H54 (cell line): ENCODE measurements at regions not wholly inside any gene's neighbourhood (a gene's known extent, or its start where the extent isn't known, plus 50 kb on each side); places are given as distances from the start of the nearest gene placed in this dataset.
"Not testable (repeated sequence)": the region's sequence is repeated elsewhere in the genome, so short reads cannot be mapped to it uniquely, and the experiment has no call there.

Experiments
- DNase-seq: peaks from one replicate; pipeline ENCODE4 v3.0.0; 2011; ENCODE audit warnings: low spot score, mixed read lengths; ENCODE audit not compliant: insufficient read length
- FAIRE-seq: peaks from 3 replicates; lab custom pipeline; 2011; peaks lifted over from hg19 to GRCh38; lab: Jason Lieb, UNC
- POLR2A ChIP-seq: IDR thresholded peaks from 2 replicates; pipeline ENCODE4 v1.6.1; 2011; ENCODE audit warnings: low read depth, mild to moderate bottlenecking, low read length

- no peak for FAIRE-seq
- TF ChIP-seq POLR2A, result no peak
Observed at GRCh38 chr3:8154617-8155016, 347.0 kb upstream of the LMCD1 start.

DNA sequence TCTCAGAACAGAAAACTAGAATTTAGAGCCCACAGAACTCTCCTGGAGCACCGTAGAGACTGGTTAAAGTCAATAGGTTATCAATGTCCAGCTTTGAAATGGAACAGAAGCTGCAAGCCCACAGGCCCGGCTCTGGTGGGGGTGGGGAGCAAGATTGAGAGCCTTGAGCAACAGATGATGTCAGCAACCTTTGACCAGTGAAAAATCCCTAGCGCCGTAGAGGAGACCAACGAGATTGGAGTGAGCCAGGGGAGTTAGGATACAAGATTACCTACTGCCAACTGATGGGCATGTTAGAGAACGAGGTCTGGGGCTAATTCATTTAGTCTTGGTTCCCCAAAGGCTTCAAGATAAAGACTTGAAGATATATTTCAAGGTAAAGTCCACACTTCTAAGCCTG, 345.5 kb upstream of the LMCD1 start:
- no peak for TF ChIP-seq POLR2A
- DNase-seq (no peak), FAIRE-seq (no peak)

More at GRCh38 chr3:8154617-8155016, 347.0 kb upstream of the LMCD1 start:
- no peak for DNase-seq

- FAIRE-seq (no peak), DNase-seq (no peak)
- no peak for TF ChIP-seq POLR2A
Observed at GRCh38 chr3:8156831-8157230, 344.8 kb upstream of the LMCD1 start.

DNA sequence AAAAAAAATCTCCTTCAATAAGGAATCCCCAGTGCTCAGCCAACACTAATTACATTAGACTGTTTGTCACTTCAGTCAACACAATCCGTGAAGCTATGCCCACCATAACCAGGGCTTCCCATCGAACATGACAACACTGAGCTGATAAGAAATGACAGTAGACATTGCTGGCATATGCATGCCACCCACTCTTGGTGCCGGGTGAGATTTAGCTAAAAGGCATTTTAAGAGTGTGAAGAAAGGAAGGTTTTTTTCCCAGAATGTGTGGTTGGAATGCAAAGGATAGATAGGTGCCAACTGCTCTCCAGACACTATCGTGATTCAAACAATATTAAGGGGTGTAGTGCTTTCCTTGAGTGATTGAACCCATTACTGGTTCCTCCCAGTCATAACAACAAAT, 344.0 kb upstream of the LMCD1 start:
- no peak for DNase-seq
- FAIRE-seq, result no peak
- TF ChIP-seq POLR2A, result no peak

DNA sequence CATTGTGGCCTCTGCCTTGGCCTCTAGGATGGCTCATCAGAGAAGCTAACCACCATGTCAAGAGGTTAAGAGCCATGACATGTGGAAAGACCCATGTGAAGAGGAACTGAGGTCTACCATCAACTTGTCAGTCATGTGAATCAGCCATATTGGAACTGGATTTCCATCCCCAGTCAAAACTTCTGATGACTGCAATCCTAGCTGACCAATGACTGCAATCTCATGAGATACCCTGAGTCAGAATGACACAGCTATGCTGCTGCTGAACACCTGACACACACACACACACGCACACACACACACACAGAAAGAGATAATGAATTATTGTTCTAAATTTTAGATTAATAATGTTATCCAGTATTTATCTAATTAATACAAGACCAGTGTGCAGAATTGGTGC, 337.5 kb upstream of the LMCD1 start:
- FAIRE-seq, result no peak
- no peak for TF ChIP-seq POLR2A
- DNase-seq, result no peak

DNA sequence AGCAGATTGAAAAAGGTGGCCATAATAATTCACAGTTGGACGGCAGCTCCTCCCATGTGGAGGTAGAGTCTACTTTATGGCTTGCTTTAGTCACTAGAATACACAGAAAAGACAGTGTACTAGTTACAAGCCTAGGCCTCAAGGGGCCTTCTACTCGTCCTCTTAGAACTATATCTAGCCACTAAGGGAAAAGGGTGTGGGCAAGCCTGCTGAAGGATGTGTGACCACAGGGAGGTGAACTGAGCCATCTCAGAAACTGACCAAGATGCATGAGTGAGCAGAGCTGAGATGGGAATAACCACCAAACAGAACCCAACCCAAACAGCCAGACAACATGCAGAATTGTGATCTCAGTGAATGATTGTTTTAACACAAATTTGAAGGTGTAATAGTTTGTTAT, 335.6 kb upstream of the LMCD1 start:
- DNase-seq (no peak), FAIRE-seq (no peak)
- no peak for TF ChIP-seq POLR2A

DNA sequence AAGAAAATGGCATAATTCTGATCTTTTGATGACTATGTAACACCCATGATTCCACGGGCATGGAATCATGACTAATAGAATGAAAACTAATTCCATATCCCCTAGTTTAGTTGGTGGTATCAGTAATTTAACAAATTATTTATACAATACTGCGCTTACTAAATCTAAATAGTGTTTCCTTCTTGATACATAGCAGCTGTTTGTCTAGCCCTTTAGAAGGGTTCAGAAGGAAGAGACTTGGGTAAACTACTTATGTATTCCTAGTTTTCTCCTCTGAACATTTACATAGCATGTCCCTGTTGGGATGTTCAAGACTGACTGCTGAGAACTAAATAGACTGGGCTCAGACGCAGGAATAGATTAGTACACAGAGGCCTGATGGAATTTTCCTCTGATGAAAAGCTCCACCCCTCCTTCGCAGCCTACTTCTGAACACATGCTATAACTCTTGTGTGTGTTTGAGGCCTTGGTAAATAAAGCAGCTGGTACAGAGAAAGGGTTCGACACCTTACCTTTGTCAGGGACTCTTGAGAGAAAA, 330.6 kb upstream of the LMCD1 start:
- no peak for TF ChIP-seq POLR2A
- FAIRE-seq, result no peak
- DNase-seq, result no peak

DNA sequence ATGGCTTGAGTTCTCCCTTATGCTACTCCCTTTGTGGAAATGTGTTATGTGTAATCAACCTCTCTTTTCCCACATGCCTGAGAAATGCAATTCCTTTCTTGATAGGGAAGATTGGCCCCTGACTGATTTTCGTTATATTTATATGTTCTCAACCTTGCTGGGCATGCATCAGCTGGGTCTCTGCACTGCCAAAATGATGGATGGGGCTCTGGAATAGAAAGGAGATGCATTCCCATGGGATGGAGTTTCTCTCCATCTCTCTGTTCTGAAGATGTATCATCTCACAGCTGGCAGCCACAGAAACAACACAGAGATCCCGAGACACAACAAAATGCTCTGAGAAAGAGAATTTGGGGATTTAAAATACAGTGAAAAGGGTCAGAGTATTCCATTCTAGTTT, 327.7 kb upstream of the LMCD1 start:
- no peak for TF ChIP-seq POLR2A
- FAIRE-seq (no peak), DNase-seq (no peak)

- not testable (repeated sequence) for FAIRE-seq
Observed at GRCh38 chr3:8176759-8177483, 324.7 kb upstream of the LMCD1 start.

DNA sequence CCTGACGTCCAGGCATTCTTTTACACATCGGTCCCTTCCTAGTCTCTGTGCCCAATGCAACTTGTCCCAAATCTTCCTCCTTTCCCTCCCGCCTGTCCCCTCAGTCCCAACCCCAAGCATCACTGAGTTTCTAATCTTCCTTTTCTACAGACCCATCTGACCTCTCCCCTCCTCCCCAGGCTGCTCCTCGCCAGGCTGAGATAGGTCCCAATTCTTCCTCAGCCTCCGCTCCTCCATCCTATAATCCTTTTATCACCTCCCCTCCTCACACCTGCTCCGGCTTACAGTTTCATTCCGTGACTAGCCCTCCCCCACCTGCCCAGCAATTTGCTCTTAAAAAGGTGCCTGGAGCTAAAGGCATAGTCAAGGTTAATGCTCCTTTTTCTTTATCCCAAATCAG, 323.1 kb upstream of the LMCD1 start:
- not testable (repeated sequence) for DNase-seq, FAIRE-seq

More at GRCh38 chr3:8176759-8177483, 324.7 kb upstream of the LMCD1 start:
- not testable (repeated sequence) for DNase-seq

- no peak for TF ChIP-seq POLR2A
- DNase-seq (no peak), FAIRE-seq (no peak)
Observed at GRCh38 chr3:8182904-8183303, 318.7 kb upstream of the LMCD1 start.

GRCh38 chr3:8183627-8184026, 318.0 kb upstream of the LMCD1 start:
- DNase-seq (no peak), FAIRE-seq (no peak)
- TF ChIP-seq POLR2A, result no peak

DNA sequence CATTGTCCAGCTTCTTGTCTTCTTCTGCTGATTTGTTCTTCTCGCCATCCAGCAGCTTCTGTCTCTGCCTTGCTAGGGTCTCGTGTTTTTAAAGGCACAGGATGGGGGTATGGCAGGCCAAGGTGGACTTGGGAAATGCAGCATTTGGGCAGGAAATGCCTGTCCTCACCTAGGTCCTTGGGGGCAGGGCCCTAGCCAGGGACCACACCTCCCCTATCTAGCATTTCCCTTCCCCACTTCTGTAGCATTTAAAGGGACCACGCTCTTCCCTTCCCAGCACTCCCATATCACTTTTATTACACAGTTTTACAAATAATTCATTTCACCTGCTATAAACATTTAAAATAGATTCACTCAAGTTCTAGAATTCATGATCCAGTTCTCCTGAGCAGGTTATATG, 315.4 kb upstream of the LMCD1 start:
- no peak for TF ChIP-seq POLR2A
- FAIRE-seq (no peak), DNase-seq (no peak)

DNA sequence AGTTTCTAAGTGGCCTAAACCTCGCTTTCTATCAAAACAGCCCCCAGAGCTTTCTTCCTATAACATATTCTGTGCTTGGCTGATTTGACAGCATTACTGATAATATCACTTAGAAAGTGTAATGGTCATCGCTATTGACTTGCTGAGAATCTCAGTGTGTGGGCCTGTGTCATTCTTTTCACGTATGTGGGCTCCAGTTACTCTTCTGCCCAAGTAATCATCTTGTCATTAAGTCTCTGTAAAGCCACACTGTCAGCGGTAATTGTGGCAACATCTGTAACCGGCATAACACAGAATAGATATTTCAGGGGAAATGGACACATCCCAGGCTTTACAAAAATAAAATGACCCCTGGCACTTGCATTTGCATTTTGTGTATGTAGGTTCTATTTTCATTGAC, 313.6 kb upstream of the LMCD1 start:
- no peak for TF ChIP-seq POLR2A
- no peak for DNase-seq
- FAIRE-seq, result no peak

DNA sequence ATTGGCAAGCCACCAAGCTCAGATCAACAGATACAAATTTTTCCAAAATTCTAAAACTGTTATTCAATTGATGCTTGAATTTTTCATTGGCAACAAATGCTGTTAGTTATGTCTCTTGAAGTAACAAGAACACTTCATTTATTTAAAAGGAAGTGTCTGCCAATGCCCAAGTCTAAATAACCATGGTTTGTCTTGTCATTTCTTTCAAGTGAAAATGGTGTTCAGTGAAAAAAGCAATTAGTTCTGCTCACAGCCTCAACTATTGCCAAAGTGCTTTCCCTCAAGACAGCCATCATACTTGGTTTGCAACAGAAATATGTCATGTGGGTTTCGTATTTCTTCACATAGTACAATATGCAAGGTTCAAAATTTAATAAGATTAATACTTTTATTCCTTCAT, 312.6 kb upstream of the LMCD1 start:
- FAIRE-seq (no peak), DNase-seq (no peak)
- no peak for TF ChIP-seq POLR2A
